Epithelial cell of esophagus (primary cell): ENCODE measurements at regions not wholly inside any gene's neighbourhood (a gene's known extent, or its start where the extent isn't known, plus 50 kb on each side); places are given as distances from the start of the nearest gene placed in this dataset.

Experiments used
- DNase-seq: peaks from one replicate; pipeline ENCODE4 v3.0.0; 2010; ENCODE audit warnings: low read depth
- H3K4me3 ChIP-seq: 2 replicates; pipeline ENCODE4 v1.5.1; 2011; ENCODE audit warnings: mild to moderate bottlenecking, low read length, control low read depth
- TF ChIP-seq, protein P1 (sequence below): IDR thresholded peaks from 2 replicates; pipeline ENCODE4 v1.5.1; 2011; ENCODE audit warnings: low read depth, mild to moderate bottlenecking, low read length, control low read depth, inconsistent platforms; ENCODE audit not compliant: insufficient read depth; ENCODE audit errors: missing control alignments

DNA sequence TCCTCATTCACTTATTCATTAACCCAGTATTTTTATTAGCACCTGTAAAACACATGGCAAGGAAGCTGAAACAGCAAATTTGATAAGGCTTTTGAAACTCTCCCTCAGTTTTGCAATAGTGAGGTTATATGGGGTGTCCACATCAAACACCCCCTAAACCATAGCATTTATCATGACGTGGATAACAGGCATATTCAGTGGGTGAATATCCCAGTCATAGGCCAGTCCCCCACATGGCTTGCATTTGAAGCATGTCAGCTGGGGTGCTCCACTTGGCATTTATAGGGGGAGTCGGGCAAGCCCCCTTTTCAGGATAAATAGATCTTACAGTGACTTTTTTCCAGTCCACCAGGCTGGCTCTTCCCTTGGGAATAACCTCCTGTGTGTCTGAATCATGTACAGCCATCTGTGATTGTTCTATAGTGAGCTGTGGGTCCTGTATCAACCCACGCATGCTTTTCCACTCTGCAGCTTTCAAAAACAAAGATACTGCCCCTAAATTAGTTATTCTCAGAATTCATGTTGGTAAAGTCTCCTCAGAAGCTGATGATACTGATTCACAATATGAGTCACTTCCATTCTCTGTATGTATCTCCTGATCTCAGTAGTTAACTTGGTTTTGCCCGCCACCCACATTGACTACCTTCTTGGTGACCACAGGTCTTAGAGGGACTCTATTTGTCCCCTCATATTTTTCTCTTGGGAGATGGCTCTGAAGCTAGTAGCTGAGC lies 84.4 kb upstream of the SPIN1 start:
- TF ChIP-seq, protein P1, sequence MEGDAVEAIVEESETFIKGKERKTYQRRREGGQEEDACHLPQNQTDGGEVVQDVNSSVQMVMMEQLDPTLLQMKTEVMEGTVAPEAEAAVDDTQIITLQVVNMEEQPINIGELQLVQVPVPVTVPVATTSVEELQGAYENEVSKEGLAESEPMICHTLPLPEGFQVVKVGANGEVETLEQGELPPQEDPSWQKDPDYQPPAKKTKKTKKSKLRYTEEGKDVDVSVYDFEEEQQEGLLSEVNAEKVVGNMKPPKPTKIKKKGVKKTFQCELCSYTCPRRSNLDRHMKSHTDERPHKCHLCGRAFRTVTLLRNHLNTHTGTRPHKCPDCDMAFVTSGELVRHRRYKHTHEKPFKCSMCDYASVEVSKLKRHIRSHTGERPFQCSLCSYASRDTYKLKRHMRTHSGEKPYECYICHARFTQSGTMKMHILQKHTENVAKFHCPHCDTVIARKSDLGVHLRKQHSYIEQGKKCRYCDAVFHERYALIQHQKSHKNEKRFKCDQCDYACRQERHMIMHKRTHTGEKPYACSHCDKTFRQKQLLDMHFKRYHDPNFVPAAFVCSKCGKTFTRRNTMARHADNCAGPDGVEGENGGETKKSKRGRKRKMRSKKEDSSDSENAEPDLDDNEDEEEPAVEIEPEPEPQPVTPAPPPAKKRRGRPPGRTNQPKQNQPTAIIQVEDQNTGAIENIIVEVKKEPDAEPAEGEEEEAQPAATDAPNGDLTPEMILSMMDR: no peak
- H3K4me3 ChIP-seq: no peak overlapping the region
- peak; percentile 2 for DNase-seq

DNA sequence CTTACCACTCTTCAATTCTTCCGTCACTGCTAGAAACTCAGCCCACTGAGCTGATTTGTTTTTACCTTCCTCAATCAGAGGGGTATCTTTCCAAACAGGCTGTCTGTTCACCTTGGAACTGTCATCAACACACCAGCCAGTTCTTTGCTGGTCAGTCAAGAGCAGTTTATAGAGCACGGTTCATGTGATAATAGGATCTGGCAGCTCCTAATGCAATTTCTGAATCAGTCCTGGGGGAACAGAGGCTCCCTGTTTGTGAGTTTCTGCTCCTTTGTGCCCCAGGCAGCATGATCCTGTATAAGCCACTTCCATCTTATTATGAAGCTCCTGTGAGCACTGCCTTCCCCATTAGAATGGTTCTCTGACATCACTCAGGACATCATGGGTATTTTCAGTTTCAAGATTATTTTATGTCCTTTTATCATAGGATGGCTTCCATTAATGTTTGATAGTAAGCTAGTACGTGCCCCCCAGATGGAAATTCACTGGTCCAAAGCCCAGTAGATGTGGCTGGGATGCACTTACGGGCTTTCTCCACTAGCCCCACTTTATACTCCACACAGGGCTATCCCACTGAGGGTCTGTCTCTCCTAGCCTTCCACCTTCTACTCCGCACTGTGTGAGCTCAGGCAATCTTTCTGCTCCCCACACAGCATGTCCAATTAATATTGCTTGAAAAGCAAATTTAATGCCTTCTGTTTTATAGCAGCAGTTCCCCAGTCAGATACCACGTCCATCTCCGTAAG lies 85.5 kb upstream of the SPIN1 start:
- no peak for DNase-seq
- no peak overlapping the region for H3K4me3 ChIP-seq
- TF ChIP-seq, protein P1: no peak

DNA sequence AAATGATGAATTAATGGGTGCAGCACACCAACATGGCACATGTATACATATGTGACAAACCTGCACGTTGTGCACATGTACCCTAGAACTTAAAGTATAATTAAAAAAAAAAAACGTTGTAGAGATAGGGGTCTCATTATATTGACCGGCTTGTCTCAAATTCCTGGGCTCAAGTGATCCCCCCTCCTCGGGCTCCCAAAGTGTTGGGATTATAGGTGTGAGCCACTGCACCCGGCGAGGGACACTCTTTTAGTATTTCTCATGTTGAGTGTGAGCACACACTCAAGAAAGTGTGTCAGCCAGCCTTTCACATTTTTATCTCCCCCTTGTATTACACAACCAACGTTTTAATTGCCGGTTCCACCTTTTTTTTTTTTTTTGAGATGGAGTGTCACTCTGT lies 87.7 kb upstream of the SPIN1 start:
- TF ChIP-seq, protein P1: no peak
- DNase-seq: no peak
- no peak overlapping the region for H3K4me3 ChIP-seq

DNA sequence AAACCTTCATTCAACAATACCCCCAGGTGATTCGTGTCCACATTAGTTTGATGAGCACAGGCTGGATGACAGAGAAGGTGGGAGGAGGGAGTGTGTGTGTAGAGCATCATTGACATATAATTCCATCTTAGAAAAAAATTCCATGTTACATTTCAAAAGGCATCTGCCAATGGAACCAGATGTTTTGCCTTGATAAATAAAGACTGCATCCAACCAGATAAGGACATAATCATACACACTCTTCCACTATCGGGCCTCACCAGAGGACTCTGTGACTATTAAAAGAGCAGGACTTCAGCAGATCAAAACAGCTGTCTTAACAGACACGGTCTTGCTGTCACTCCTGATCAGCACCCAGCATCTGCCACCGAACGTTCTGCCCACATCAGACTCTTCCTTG lies 96.4 kb upstream of the SPIN1 start:
- TF ChIP-seq, protein P1: no peak
- H3K4me3 ChIP-seq: no peak overlapping the region
- DNase-seq: no peak

DNA sequence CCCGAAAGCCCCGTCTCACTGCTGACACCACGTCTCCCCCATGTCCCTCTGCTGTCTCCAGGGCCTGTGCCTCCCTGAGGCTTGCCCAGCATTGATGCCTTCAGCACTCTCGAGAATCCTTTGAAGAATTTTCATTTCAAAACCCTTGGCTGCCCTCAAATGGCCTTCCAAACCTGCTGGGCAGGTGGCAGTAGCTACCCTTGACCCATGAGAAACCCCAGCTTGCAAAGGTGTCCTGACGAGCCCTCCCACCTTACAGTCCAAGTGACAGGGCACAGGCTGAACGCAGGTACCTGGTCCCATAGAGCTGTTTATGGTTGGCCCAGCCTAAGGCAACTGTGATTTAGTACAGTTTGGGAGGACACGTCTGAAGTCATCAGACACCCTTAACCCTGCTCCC lies 97.2 kb upstream of the SPIN1 start:
- H3K4me3 ChIP-seq: no peak overlapping the region
- TF ChIP-seq, protein P1: no peak
- DNase-seq: no peak

DNA sequence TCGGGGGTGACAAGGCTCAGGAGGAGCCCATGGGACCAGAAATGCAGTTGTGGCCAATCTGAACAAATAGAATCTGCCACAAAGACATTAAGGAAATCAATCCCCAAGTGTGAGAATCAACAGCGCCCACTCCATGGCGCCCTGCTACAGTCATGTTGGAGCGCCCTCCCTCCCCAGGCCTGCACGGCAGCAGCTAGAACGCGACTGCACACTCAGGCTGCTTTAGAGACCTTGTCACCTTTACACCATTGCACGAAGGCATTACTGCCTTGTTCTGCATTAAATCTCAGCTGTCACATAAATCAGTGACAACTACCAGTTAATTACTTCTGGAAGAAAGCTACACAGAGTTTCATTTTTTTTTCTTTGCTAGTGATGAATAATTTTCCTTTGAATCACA lies 98.7 kb upstream of the SPIN1 start:
- TF ChIP-seq, protein P1: no peak
- no peak for DNase-seq
- no peak overlapping the region for H3K4me3 ChIP-seq
